ENCODE measurements at regions not wholly inside any gene's neighbourhood (a gene's known extent, or its start where the extent isn't known, plus 50 kb on each side); places are given as distances from the start of the nearest gene placed in this dataset.

DNA sequence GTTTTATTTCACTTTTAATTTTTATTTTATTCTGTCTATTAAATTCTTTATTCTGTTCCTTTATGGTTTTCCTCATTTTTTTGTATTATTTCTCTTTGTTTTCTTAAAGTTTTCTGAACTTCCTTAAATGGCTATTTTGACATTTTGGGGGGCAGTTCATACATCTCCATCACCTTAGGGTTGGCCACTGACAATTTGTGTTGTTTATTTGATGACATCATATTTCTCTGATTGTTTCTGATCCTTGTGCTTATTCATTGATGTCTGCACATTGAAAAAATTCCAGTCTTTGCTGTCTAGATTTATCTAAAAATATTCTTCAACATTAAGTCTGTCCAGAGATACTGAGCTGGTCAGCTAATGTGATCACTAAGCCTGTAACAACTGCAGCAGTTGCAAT is 379.5 kb upstream of the EYS start:
- Histone ChIP-seq H3K36me3 (no peaks in the 10 kb centered on the region), H3K9me3 (peaks cover 0 to 25% of the 10 kb centered on the region in 2 donors), H3K4me1 (no peaks in the 10 kb centered on the region), H3K27me3 (no peaks in the 10 kb centered on the region), H3K27ac (no peak overlapping the region), H3K4me3 (no peak overlapping the region)
- DNase-seq (ENCODE audit: low spot score) = no peak
- TF ChIP-seq, protein P1, sequence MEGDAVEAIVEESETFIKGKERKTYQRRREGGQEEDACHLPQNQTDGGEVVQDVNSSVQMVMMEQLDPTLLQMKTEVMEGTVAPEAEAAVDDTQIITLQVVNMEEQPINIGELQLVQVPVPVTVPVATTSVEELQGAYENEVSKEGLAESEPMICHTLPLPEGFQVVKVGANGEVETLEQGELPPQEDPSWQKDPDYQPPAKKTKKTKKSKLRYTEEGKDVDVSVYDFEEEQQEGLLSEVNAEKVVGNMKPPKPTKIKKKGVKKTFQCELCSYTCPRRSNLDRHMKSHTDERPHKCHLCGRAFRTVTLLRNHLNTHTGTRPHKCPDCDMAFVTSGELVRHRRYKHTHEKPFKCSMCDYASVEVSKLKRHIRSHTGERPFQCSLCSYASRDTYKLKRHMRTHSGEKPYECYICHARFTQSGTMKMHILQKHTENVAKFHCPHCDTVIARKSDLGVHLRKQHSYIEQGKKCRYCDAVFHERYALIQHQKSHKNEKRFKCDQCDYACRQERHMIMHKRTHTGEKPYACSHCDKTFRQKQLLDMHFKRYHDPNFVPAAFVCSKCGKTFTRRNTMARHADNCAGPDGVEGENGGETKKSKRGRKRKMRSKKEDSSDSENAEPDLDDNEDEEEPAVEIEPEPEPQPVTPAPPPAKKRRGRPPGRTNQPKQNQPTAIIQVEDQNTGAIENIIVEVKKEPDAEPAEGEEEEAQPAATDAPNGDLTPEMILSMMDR (IDR thresholded peaks at IDR 0.05) = no peak

DNA sequence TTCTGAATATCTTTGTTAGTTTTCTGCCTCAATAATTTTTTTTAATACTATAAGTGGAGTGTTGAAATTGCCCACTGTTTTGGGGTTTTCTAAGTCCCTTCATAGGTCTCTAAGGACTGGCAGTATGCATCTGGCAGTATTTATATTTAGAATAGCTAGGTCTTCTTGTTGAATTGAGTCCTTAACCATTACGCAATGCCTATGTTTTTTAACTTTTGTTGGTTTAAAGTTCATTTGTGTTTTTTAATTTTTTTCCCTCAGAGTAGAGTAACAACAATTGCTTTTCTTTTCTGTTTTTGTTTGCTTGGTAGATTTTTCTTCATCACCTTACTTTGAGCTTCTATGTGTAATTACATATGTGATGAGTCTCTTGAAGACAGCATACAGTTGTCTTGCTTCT is 375.9 kb upstream of the EYS start:
- no peak overlapping the region for H3K4me3 ChIP-seq
- no peak overlapping the region for H3K27ac ChIP-seq
- H3K27me3 ChIP-seq = no peaks in the 10 kb centered on the region
- DNase-seq (ENCODE audit: low spot score) = no peak
- TF ChIP-seq, protein P1 (IDR thresholded peaks at IDR 0.05) = no peak
- peaks cover 0 to 25% of the 10 kb centered on the region in 2 donors for H3K9me3 ChIP-seq
- H3K4me1 ChIP-seq = no peaks in the 10 kb centered on the region
- no peaks in the 10 kb centered on the region for H3K36me3 ChIP-seq

DNA sequence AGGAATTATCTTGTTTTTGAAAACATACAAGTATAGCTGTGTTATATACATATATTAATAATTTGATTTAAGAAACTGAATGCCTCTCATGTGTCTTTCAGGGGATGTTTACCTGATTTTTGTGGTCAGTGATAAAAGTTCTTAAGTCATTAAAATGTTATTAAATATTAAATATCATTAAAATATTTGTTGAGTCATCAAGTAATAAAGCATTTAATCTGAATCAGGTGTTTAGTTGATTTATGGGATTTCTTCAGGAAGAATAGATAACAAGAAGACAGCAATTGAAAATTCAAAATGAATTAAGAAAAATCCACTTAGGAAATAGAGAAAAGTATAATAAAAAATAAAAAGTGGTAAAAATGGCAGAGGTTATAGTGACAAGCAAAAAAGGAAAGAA is 361.9 kb upstream of the EYS start:
- Histone ChIP-seq H3K27me3 (no peaks in the 10 kb centered on the region), H3K4me1 (no peaks in the 10 kb centered on the region), H3K9me3 (no peaks in the 10 kb centered on the region), H3K4me3 (no peak overlapping the region), H3K27ac (no peak overlapping the region), H3K36me3 (no peaks in the 10 kb centered on the region)
- DNase-seq (ENCODE audit: low spot score) = no peak
- TF ChIP-seq, protein P1 (IDR thresholded peaks at IDR 0.05) = no peak

DNA sequence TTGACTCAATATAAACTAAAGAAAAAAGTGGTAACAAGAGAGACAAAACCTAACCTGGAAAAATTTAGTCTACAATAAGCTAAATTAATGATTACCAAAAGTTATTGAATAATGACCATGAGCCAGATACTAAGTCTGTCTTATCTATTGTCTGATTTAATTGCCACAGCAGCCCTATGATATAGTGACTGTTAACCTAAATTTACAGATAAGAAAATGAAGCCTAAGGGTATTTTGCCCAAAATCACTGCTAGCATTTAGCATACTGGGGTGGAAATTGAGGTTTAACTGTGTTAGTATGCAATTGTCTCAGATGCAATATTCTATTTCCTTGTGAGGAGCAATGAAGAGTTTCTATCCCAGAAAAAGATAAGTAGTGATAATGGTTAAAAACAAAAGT is 361.0 kb upstream of the EYS start:
- H3K27ac ChIP-seq = no peak overlapping the region
- no peak for DNase-seq (ENCODE audit: low spot score)
- TF ChIP-seq, protein P1 (IDR thresholded peaks at IDR 0.05) = no peak
- H3K36me3 ChIP-seq = no peaks in the 10 kb centered on the region
- no peak overlapping the region for H3K4me3 ChIP-seq
- H3K4me1 ChIP-seq = no peaks in the 10 kb centered on the region
- no peaks in the 10 kb centered on the region for H3K27me3 ChIP-seq
- H3K9me3 ChIP-seq = no peaks in the 10 kb centered on the region

DNA sequence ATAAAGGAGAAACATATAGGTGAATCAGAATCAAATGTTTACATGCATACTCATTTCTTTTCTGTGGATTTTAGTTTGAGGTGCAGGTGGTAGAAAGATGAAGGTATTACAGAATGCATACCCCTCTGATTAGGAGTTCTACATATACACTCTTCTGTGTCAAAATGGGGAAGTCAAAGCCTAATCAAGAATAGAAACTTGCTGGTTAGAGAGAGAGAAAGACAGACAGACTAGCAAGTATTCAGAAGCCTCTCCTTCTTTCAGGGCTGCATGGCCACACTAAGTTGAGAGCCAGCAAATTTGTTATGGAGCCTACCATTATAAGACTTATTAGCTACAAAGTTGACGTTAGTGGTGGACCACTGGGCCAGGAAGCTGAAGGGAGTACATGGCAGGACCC is 358.3 kb upstream of the EYS start:
- no peak for DNase-seq (ENCODE audit: low spot score)
- TF ChIP-seq, protein P1 (IDR thresholded peaks at IDR 0.05) = no peak
- no peaks in the 10 kb centered on the region for H3K27me3 ChIP-seq
- H3K4me3 ChIP-seq = no peak overlapping the region
- no peaks in the 10 kb centered on the region for H3K4me1 ChIP-seq
- no peaks in the 10 kb centered on the region for H3K36me3 ChIP-seq
- H3K9me3 ChIP-seq = no peaks in the 10 kb centered on the region
- no peak overlapping the region for H3K27ac ChIP-seq

DNA sequence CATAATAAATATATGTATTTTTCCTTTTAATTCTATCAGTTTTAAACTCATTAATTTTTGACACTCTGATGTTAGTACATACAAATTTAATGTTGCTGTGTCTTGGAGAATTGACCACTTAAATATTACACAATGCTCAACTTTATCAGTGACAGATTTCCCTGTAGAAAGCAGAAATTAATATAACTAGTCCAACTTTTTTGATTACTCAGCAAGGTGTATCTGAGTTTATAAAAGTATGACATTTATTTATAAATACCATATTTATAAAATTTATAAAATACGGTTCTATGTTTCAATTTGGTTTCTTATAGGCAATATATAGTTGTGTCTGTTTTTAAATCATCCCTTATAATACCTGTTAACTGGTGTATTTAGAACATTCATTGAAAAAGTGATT is 350.0 kb upstream of the EYS start:
- H3K27ac ChIP-seq = no peak overlapping the region
- no peaks in the 10 kb centered on the region for H3K4me1 ChIP-seq
- H3K27me3 ChIP-seq = no peaks in the 10 kb centered on the region
- TF ChIP-seq, protein P1 (IDR thresholded peaks at IDR 0.05) = no peak
- H3K9me3 ChIP-seq = no peaks in the 10 kb centered on the region
- DNase-seq (ENCODE audit: low spot score) = no peak
- H3K4me3 ChIP-seq = no peak overlapping the region
- H3K36me3 ChIP-seq = no peaks in the 10 kb centered on the region

Data from right atrium auricular region (tissue), 2 donors.